ENCODE measurements at regions not wholly inside any gene's neighbourhood (a gene's known extent, or its start where the extent isn't known, plus 50 kb on each side); places are given as distances from the start of the nearest gene placed in this dataset.

- TF ChIP-seq CTCF (IDR thresholded peaks at IDR 0.05; ENCODE audit: low read depth, low read length) (no peak), EZH2phosphoT487 (IDR thresholded peaks at IDR 0.05; ENCODE audit: low read depth) (no peak)
Measured at GRCh38 chr20:16216227-16216913, 356.9 kb downstream of the KIF16B start.

Measured in OCI-LY3 (cell line).